DND-41 (cell line): ENCODE measurements at regions not wholly inside any gene's neighbourhood (a gene's known extent, or its start where the extent isn't known, plus 50 kb on each side); places are given as distances from the start of the nearest gene placed in this dataset.

Source experiments
- ATAC-seq: fragments of 200-7000 bp; cut with Tn5 transposase; 3 replicates; pipeline ENCODE4 v1.9.1; 2021; ENCODE audit warnings: low read depth; ENCODE audit not compliant: insufficient read depth
- DNase-seq: peaks from one replicate; pipeline ENCODE4 v3.0.0-alpha.2; 2020
- H2AFZ ChIP-seq: 2 replicates; pipeline ENCODE4 v1.6.0; 2012; ENCODE audit warnings: low read depth, low read length
- H3K27ac ChIP-seq: 2 replicates; pipeline ENCODE4 v1.5.1; 2012; ENCODE audit warnings: low read length, inconsistent platforms
- H3K27me3 ChIP-seq: fragments of 200-600 bp; sonication (generic); 2 replicates; pipeline ENCODE4 v1.6.0; 2012; ENCODE audit warnings: low read length, mild to moderate bottlenecking, inconsistent platforms; ENCODE audit not compliant: insufficient read depth, poor library complexity
- H3K36me3 ChIP-seq: 2 replicates; pipeline ENCODE4 v1.5.1; 2012; ENCODE audit warnings: low read length, inconsistent platforms; ENCODE audit not compliant: insufficient read depth
- H3K4me1 ChIP-seq: 2 replicates; pipeline ENCODE4 v1.5.1; 2012; ENCODE audit warnings: mild to moderate bottlenecking, low read length; ENCODE audit not compliant: insufficient read depth
- H3K4me2 ChIP-seq: 2 replicates; pipeline ENCODE4 v1.6.0; 2012; ENCODE audit warnings: mild to moderate bottlenecking, moderate library complexity, low read length, inconsistent platforms; ENCODE audit not compliant: insufficient read depth
- H3K4me3 ChIP-seq, 2 experiments: fragments of 200-600 bp in 1 of 2; shearing (Covaris generic) in 1 of 2; 2 replicates each; pipeline ENCODE4 v1.5.1; 2012 to 2016; ENCODE audit warnings: inconsistent platforms in 2 of 2, low read length in 2 of 2, mild to moderate bottlenecking in 2 of 2, low read depth in 1 of 2, moderate library complexity in 1 of 2
- H3K79me2 ChIP-seq: 2 replicates; pipeline ENCODE4 v1.6.0; 2012; ENCODE audit warnings: low read length, inconsistent platforms; ENCODE audit not compliant: insufficient read depth
- H3K9ac ChIP-seq: 2 replicates; pipeline ENCODE4 v1.6.0; 2012; ENCODE audit warnings: low read depth, mild to moderate bottlenecking, inconsistent platforms, low read length, moderate library complexity
- H3K9me3 ChIP-seq: 2 replicates; pipeline ENCODE4 v1.5.1; 2012; ENCODE audit warnings: low read length, moderate library complexity, mild to moderate bottlenecking, inconsistent platforms; ENCODE audit not compliant: insufficient read depth, severe bottlenecking
- H4K20me1 ChIP-seq: 2 replicates; pipeline ENCODE4 v1.6.0; 2012; ENCODE audit warnings: low read length; ENCODE audit not compliant: insufficient read depth
- EZH2 ChIP-seq: IDR thresholded peaks from 3 replicates; pipeline ENCODE4 v1.6.1; 2012; ENCODE audit warnings: borderline replicate concordance, low read depth, mild to moderate bottlenecking, moderate library complexity, low read length, inconsistent platforms; ENCODE audit not compliant: severe bottlenecking
- TF ChIP-seq, protein P1 (sequence below): IDR thresholded peaks from 2 replicates; pipeline ENCODE4 v1.5.1; 2012; ENCODE audit warnings: borderline replicate concordance, low read length, moderate library complexity, mild to moderate bottlenecking; ENCODE audit not compliant: poor library complexity, severe bottlenecking; ENCODE audit errors: extremely low read depth

DNA sequence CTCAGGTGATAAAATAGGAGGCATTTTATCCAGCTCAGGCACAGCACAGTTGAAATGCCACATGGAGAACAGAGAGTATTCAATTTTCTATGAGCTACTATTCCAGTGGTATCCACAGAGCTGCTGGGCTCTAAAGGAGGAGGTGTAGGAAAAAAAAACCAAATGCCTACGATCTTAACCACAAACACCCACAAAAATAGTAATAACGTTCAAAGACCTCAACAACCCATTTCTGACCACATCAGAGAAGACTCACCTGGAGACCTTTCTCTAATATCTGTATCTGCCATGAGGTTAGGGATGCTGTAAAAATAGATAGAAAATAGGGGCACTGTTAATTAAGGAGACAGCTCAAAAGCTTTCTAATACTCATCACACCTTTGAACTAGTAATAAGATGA lies 294.6 kb upstream of the PARD3B start:
- H3K4me3 ChIP-seq: no peak overlapping the region
- no peak overlapping the region for H2AFZ ChIP-seq
- peak; percentile 53 for ATAC-seq
- H3K9me3 ChIP-seq: no peaks in the 10 kb centered on the region
- no peak for DNase-seq
- no peak overlapping the region for H3K9ac ChIP-seq
- no peak overlapping the region for H3K27ac ChIP-seq
- TF ChIP-seq, protein P1, sequence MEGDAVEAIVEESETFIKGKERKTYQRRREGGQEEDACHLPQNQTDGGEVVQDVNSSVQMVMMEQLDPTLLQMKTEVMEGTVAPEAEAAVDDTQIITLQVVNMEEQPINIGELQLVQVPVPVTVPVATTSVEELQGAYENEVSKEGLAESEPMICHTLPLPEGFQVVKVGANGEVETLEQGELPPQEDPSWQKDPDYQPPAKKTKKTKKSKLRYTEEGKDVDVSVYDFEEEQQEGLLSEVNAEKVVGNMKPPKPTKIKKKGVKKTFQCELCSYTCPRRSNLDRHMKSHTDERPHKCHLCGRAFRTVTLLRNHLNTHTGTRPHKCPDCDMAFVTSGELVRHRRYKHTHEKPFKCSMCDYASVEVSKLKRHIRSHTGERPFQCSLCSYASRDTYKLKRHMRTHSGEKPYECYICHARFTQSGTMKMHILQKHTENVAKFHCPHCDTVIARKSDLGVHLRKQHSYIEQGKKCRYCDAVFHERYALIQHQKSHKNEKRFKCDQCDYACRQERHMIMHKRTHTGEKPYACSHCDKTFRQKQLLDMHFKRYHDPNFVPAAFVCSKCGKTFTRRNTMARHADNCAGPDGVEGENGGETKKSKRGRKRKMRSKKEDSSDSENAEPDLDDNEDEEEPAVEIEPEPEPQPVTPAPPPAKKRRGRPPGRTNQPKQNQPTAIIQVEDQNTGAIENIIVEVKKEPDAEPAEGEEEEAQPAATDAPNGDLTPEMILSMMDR: no peak
- TF ChIP-seq EZH2: no peak
- H3K4me2 ChIP-seq: no peak overlapping the region
- H3K36me3 ChIP-seq: no peaks in the 10 kb centered on the region
- peaks cover 11% of the 10 kb centered on the region for H3K27me3 ChIP-seq
- no peaks in the 10 kb centered on the region for H4K20me1 ChIP-seq
- no peaks in the 10 kb centered on the region for H3K79me2 ChIP-seq
- no peaks in the 10 kb centered on the region for H3K4me1 ChIP-seq

DNA sequence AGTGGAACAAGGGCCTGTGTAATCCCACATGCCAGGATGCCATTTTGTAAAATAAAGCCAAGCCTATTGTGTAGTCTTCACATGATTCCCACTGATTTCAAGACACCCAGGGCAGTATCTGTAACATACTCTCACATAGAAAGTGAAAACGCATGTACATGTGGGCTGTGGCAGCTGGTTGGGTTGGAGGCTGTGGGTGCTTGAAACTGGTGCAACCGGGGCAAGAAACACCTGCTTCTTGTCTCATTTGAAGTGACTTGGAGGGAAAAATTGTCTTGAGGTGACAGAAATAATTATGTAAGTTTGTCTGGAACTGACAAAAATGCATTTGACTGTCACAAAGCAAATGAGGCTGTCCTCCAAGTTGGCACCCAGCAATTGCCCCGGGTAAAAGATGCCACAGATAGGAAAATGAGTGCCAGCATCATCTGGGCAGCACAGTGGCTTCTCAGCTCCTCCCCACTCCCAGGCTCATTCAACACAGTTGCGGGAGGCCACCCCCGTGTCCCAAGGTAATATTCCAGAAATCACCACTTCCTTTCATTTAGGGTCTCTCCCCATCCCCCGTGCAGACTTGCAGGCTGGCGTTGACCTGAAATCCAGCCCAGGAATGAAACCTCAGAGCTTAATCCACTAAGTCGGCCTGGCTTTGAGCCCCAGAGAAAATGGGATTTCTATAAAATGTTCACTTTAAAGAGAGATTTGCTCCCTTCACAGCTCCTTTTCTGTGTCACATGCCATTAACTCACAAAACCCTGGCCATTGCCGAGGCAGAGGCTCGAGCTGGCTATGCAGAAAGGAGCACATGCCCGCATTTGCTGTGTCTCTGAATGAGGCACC lies 293.9 kb upstream of the PARD3B start:
- no peaks in the 10 kb centered on the region for H4K20me1 ChIP-seq
- no peaks in the 10 kb centered on the region for H3K79me2 ChIP-seq
- ATAC-seq (peak; percentile 69), DNase-seq (peak; percentile 9)
- H3K36me3 ChIP-seq: no peaks in the 10 kb centered on the region
- no peak overlapping the region for H3K4me2 ChIP-seq
- no peaks in the 10 kb centered on the region for H3K9me3 ChIP-seq
- TF ChIP-seq, protein P1: no peak
- no peak for TF ChIP-seq EZH2
- no peak overlapping the region for H3K9ac ChIP-seq
- no peak overlapping the region for H3K27ac ChIP-seq
- no peaks in the 10 kb centered on the region for H3K4me1 ChIP-seq
- no peak overlapping the region for H2AFZ ChIP-seq
- H3K4me3 ChIP-seq: no peak overlapping the region
- H3K27me3 ChIP-seq: peaks cover 8% of the 10 kb centered on the region

DNA sequence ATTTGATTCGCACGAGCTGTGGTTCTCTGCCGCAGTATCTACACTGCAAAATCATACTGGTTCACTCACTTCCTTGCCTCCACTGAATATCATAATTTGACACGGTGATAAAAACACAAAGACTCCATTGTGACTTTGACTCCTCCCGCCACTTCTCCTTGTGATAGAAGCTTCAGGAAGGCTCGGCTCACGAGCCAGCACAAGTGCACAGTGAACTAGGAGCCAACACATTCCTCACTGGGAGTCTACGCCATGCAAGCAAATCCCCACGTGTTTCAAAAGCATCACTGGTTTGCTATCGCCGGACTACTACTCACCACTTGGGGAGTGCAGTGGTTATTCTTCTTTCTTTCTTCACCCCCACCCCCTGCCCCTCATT lies 293.3 kb upstream of the PARD3B start:
- Histone ChIP-seq H3K4me1 (no peaks in the 10 kb centered on the region), H3K79me2 (no peaks in the 10 kb centered on the region), H3K9me3 (no peaks in the 10 kb centered on the region), H3K36me3 (no peaks in the 10 kb centered on the region), H2AFZ (no peak overlapping the region), H3K4me3 (no peak overlapping the region), H3K27ac (no peak overlapping the region), H3K27me3 (peaks cover 7% of the 10 kb centered on the region), H4K20me1 (no peaks in the 10 kb centered on the region), H3K9ac (no peak overlapping the region), H3K4me2 (no peak overlapping the region)
- ATAC-seq (no peak), DNase-seq (no peak)
- no peak for TF ChIP-seq EZH2

- TF ChIP-seq, protein P1: no peak
- no peak for TF ChIP-seq EZH2
- DNase-seq (no peak), ATAC-seq (no peak)
- no peak overlapping the region for H3K4me2 ChIP-seq
- no peak overlapping the region for H3K9ac ChIP-seq
- H3K36me3 ChIP-seq: no peaks in the 10 kb centered on the region
- no peak overlapping the region for H2AFZ ChIP-seq
- H3K27me3 ChIP-seq: peaks cover 24% of the 10 kb centered on the region
- no peak overlapping the region for H3K27ac ChIP-seq
- no peaks in the 10 kb centered on the region for H3K79me2 ChIP-seq
- H3K9me3 ChIP-seq: no peaks in the 10 kb centered on the region
- H3K4me3 ChIP-seq: no peak overlapping the region
- H4K20me1 ChIP-seq: no peaks in the 10 kb centered on the region
- H3K4me1 ChIP-seq: no peaks in the 10 kb centered on the region
Measured at GRCh38 chr2:204255071-204255470, 290.2 kb upstream of the PARD3B start.
